ENCODE measurements at regions not wholly inside any gene's neighbourhood (a gene's known extent, or its start where the extent isn't known, plus 50 kb on each side); places are given as distances from the start of the nearest gene placed in this dataset.
"Not testable (repeated sequence)": the region's sequence is repeated elsewhere in the genome, so short reads cannot be mapped to it uniquely, and the experiment has no call there.

GRCh38 chr16:62277942-62278341, 241.7 kb upstream of the CDH8 start:
- H3K4me1 ChIP-seq = no peaks in the 10 kb centered on the region

GRCh38 chr16:62276637-62277036, 240.4 kb upstream of the CDH8 start:
- TF ChIP-seq CTCF (IDR thresholded peaks at IDR 0.05) (no peak), POLR2A (IDR thresholded peaks at IDR 0.05) (no peak)
- no peaks in the 10 kb centered on the region for H3K9me3 ChIP-seq
- H3K4me1 ChIP-seq = no peaks in the 10 kb centered on the region
- 83 to 86% methylated on average over 7 of the region's 7 CpGs for WGBS, 2 donors
- intact Hi-C loops (cut with DNase I; ENCODE audit: low total_unique reads) = no loop called here
- no peaks in the 10 kb centered on the region for H3K27me3 ChIP-seq
- no peak overlapping the region for H3K4me3 ChIP-seq
- H3K27ac ChIP-seq = no peak overlapping the region
- H3K36me3 ChIP-seq (ENCODE audit: low read depth, missing control alignments) = no peaks in the 10 kb centered on the region
- DNase-seq = no peak

More at GRCh38 chr16:62277942-62278341, 241.7 kb upstream of the CDH8 start:
- Histone ChIP-seq H3K9me3 (no peaks in the 10 kb centered on the region), H3K27ac (no peak overlapping the region), H3K4me3 (no peak overlapping the region), H3K27me3 (no peaks in the 10 kb centered on the region), H3K36me3 (ENCODE audit: low read depth, missing control alignments) (no peaks in the 10 kb centered on the region)
- no peak for TF ChIP-seq CTCF (IDR thresholded peaks at IDR 0.05)
- no peak for TF ChIP-seq POLR2A (IDR thresholded peaks at IDR 0.05)
- DNase-seq = no peak
- WGBS, 2 donors = 80 to 94% methylated on average over 2 of the region's 2 CpGs
- intact Hi-C loops (cut with DNase I; ENCODE audit: low total_unique reads) = no loop called here

- intact Hi-C loops (cut with DNase I; ENCODE audit: low total_unique reads) = no loop called here
- H3K27ac ChIP-seq = no peak overlapping the region
- 62 to 84% methylated on average over 1 of the region's 1 CpG for WGBS, 2 donors
- H3K9me3 ChIP-seq = no peaks in the 10 kb centered on the region
- TF ChIP-seq CTCF (IDR thresholded peaks at IDR 0.05) = no peak
- no peak for TF ChIP-seq POLR2A (IDR thresholded peaks at IDR 0.05)
- H3K27me3 ChIP-seq = no peaks in the 10 kb centered on the region
- DNase-seq = no peak
- H3K4me1 ChIP-seq = no peaks in the 10 kb centered on the region
- no peak overlapping the region for H3K4me3 ChIP-seq
- no peaks in the 10 kb centered on the region for H3K36me3 ChIP-seq (ENCODE audit: low read depth, missing control alignments)
Measured at GRCh38 chr16:62272035-62272434, 235.8 kb upstream of the CDH8 start.

- Histone ChIP-seq H3K27ac (no peak overlapping the region), H3K4me1 (no peaks in the 10 kb centered on the region), H3K4me3 (no peak overlapping the region), H3K36me3 (ENCODE audit: low read depth, missing control alignments) (no peaks in the 10 kb centered on the region), H3K9me3 (no peaks in the 10 kb centered on the region), H3K27me3 (no peaks in the 10 kb centered on the region)
- DNase-seq = no peak
- 99 to 100% methylated on average over 3 of the region's 3 CpGs for WGBS, 2 donors
- TF ChIP-seq POLR2A (IDR thresholded peaks at IDR 0.05) = no peak
- no peak for TF ChIP-seq CTCF (IDR thresholded peaks at IDR 0.05)
- intact Hi-C loops (cut with DNase I; ENCODE audit: low total_unique reads) = no loop called here
Measured at GRCh38 chr16:62261760-62262159, 225.5 kb upstream of the CDH8 start.

GRCh38 chr16:62258931-62259435, 222.7 kb upstream of the CDH8 start:
- H3K36me3 ChIP-seq (ENCODE audit: low read depth, missing control alignments); H3K4me1 ChIP-seq; H3K27ac ChIP-seq; DNase-seq; H3K4me3 ChIP-seq; H3K27me3 ChIP-seq; H3K9me3 ChIP-seq; intact Hi-C loops (cut with DNase I; ENCODE audit: low total_unique reads): not testable (repeated sequence)
- WGBS, 2 donors = 90 to 97% methylated on average over 2 of the region's 2 CpGs

Measured in testis (tissue), 2 donors.